IMR-90 (cell line): ENCODE measurements at regions not wholly inside any gene's neighbourhood (a gene's known extent, or its start where the extent isn't known, plus 50 kb on each side); places are given as distances from the start of the nearest gene placed in this dataset.

ENCODE experiments used
- ATAC-seq: fragments of 200-7000 bp; cut with Tn5 transposase; 2 replicates; pipeline ENCODE4 v1.9.1; 2020; ENCODE audit warnings: low read depth, mild to moderate bottlenecking, moderate library complexity
- BruUV-seq: library from RNA; stranded (reverse); fragments of 400-500 nt; replicated peaks from 2 replicates; lab custom pipeline; 2021; lab: Mats Ljungman, UMichigan
- CTCF ChIA-PET: fragments of 300-600 bp; formaldehyde crosslinking; extraction: SDS; loops from one replicate; lab custom pipeline; 2021; ENCODE audit warnings: antibody characterized with exemption; lab: Yijun Ruan, JAX
- POLR2A ChIA-PET: fragments of 300-600 bp; sonication (Branson Sonifier 250); formaldehyde crosslinking; loops from one replicate; lab custom pipeline; 2022; ENCODE audit warnings: antibody characterized with exemption; ENCODE audit not compliant: unreplicated experiment; lab: Charles Lee
- DNase-seq: peaks from one replicate; pipeline ENCODE4 v3.0.0; 2013
- H2AFZ ChIP-seq: replicated peaks from 2 replicates; pipeline ENCODE3; 2013; ENCODE audit warnings: low read length, mild to moderate bottlenecking; ENCODE audit not compliant: poor library complexity
- H2AK5ac ChIP-seq: 2 replicates; pipeline ENCODE4 v1.6.1; 2013; ENCODE audit warnings: low read depth, low read length, inconsistent platforms
- H2AK9ac ChIP-seq: replicated peaks from 2 replicates; pipeline ENCODE3; 2013; ENCODE audit warnings: mild to moderate bottlenecking, low read depth, low read length, moderate library complexity; ENCODE audit not compliant: poor library complexity
- H2BK120ac ChIP-seq: 2 replicates; pipeline ENCODE4 v1.6.1; 2013; ENCODE audit warnings: low read depth, low read length, inconsistent platforms
- H2BK15ac ChIP-seq: 3 replicates; pipeline ENCODE4 v1.6.1; 2013; ENCODE audit warnings: low read depth, low read length, inconsistent platforms
- H2BK20ac ChIP-seq: 2 replicates; pipeline ENCODE4 v1.6.1; 2013; ENCODE audit warnings: low read depth, mild to moderate bottlenecking, inconsistent platforms, low read length, moderate library complexity
- H2BK5ac ChIP-seq: 2 replicates; pipeline ENCODE4 v1.6.1; 2013; ENCODE audit warnings: mild to moderate bottlenecking, low read depth, low read length, inconsistent platforms; ENCODE audit not compliant: poor library complexity, severe bottlenecking
- H3K14ac ChIP-seq: replicated peaks from 2 replicates; pipeline ENCODE4 v1.6.1; 2013; ENCODE audit warnings: low read depth, low read length, inconsistent platforms
- H3K18ac ChIP-seq: 2 replicates; pipeline ENCODE4 v1.6.1; 2013; ENCODE audit warnings: low read depth, low read length, control low read depth
- H3K23ac ChIP-seq: 2 replicates; pipeline ENCODE4 v1.6.1; 2013; ENCODE audit warnings: low read depth, low read length, inconsistent platforms
- H3K27ac ChIP-seq: 2 replicates; pipeline ENCODE4 v1.5.1; 2013; ENCODE audit warnings: mild to moderate bottlenecking, control low read depth, low read length; ENCODE audit not compliant: insufficient read depth
- H3K27me3 ChIP-seq: 2 replicates; pipeline ENCODE4 v1.6.1; 2013; ENCODE audit warnings: low read length; ENCODE audit not compliant: control insufficient read depth, insufficient read depth
- H3K36me3 ChIP-seq: 2 replicates; pipeline ENCODE4 v1.6.1; 2013; ENCODE audit warnings: low read length, mixed read lengths; ENCODE audit not compliant: control insufficient read depth, insufficient read depth
- H3K4ac ChIP-seq: 2 replicates; pipeline ENCODE4 v1.6.1; 2013; ENCODE audit warnings: low read depth, low read length, inconsistent platforms
- H3K4me1 ChIP-seq: 2 replicates; pipeline ENCODE4 v1.6.1; 2013; ENCODE audit warnings: low read length, mixed read lengths; ENCODE audit not compliant: control insufficient read depth, insufficient read depth
- H3K4me2 ChIP-seq: 2 replicates; pipeline ENCODE4 v1.6.1; 2013; ENCODE audit warnings: low read depth, mild to moderate bottlenecking, control low read depth, low read length, moderate library complexity
- H3K4me3 ChIP-seq: 2 replicates; pipeline ENCODE4 v1.5.1; 2013; ENCODE audit warnings: low read depth, mild to moderate bottlenecking, control low read depth, low read length, moderate library complexity; ENCODE audit not compliant: insufficient read depth
- H3K56ac ChIP-seq: 2 replicates; pipeline ENCODE4 v1.6.1; 2013; ENCODE audit warnings: low read length, inconsistent platforms; ENCODE audit not compliant: insufficient read depth; ENCODE audit errors: extremely low read depth
- H3K79me1 ChIP-seq, 2 experiments: 2 replicates each; pipeline ENCODE4 v1.6.1; 2013; ENCODE audit warnings: low read length in 2 of 2, inconsistent platforms in 1 of 2, low read depth in 1 of 2
- H3K9ac ChIP-seq: 2 replicates; pipeline ENCODE4 v1.6.1; 2013; ENCODE audit warnings: low read depth, low read length, control low read depth
- H3K9me1 ChIP-seq: 2 replicates; pipeline ENCODE4 v1.6.1; 2013; ENCODE audit warnings: low read length, inconsistent platforms; ENCODE audit not compliant: insufficient read depth
- H3K9me3 ChIP-seq: 2 replicates; pipeline ENCODE4 v1.6.1; 2013; ENCODE audit warnings: low read length; ENCODE audit not compliant: control insufficient read depth, insufficient read depth
- H4K20me1 ChIP-seq: 2 replicates; pipeline ENCODE4 v1.6.1; 2013; ENCODE audit warnings: low read length, inconsistent platforms; ENCODE audit not compliant: insufficient read depth
- H4K5ac ChIP-seq: 2 replicates; pipeline ENCODE4 v1.6.1; 2013; ENCODE audit warnings: mild to moderate bottlenecking, low read depth, low read length, control low read depth
- H4K8ac ChIP-seq, 2 experiments: 2 replicates each; pipeline ENCODE4 v1.6.1; 2013; ENCODE audit warnings: low read depth in 2 of 2, low read length in 2 of 2, control low read depth in 1 of 2, inconsistent platforms in 1 of 2
- H4K91ac ChIP-seq: 2 replicates; pipeline ENCODE4 v1.6.1; 2013; ENCODE audit warnings: low read depth, low read length, inconsistent platforms; ENCODE audit not compliant: insufficient read depth
- BHLHE40 ChIP-seq: fragments of 150-350 bp; IDR thresholded peaks from 2 replicates; pipeline ENCODE4 v1.6.1; 2016; ENCODE audit warnings: mild to moderate bottlenecking, low read depth, low read length
- CEBPB ChIP-seq: IDR thresholded peaks from 2 replicates; pipeline ENCODE4 v1.6.1; 2012; ENCODE audit warnings: low read depth, low read length, improper control_type of control experiment
- CHD1 ChIP-seq: IDR thresholded peaks from 2 replicates; pipeline ENCODE4 v1.6.1; 2012; ENCODE audit warnings: low read depth, low read length, improper control_type of control experiment
- CTCF ChIP-seq: conservative IDR thresholded peaks from 2 replicates; pipeline ENCODE4 v1.5.1; 2012; ENCODE audit warnings: mild to moderate bottlenecking, low read depth, low read length, improper control_type of control experiment
- MAZ ChIP-seq: IDR thresholded peaks from 2 replicates; pipeline ENCODE4 v1.6.1; 2012; ENCODE audit warnings: low read depth, mild to moderate bottlenecking, low read length, improper control_type of control experiment, moderate library complexity, borderline replicate concordance
- RAD21 ChIP-seq: IDR thresholded peaks from 2 replicates; pipeline ENCODE4 v1.6.1; 2012; ENCODE audit warnings: low read length, improper control_type of control experiment
- RCOR1 ChIP-seq: IDR thresholded peaks from 2 replicates; pipeline ENCODE4 v1.6.1; 2012; ENCODE audit warnings: mild to moderate bottlenecking, low read length, improper control_type of control experiment; ENCODE audit not compliant: insufficient replicate concordance
- SMC3 ChIP-seq: fragments of 150-350 bp; IDR thresholded peaks from 2 replicates; pipeline ENCODE4 v1.6.1; 2016; ENCODE audit warnings: low read depth, mild to moderate bottlenecking, antibody characterized with exemption, low read length, moderate library complexity
- dilution Hi-C: fragments of 300-500 bp; cut with HindIII; formaldehyde crosslinking; loops from one replicate; pipeline ENCODE4 v1.14.3; 2018; ENCODE audit warnings: low sequenced_read_pairs; ENCODE audit not compliant: unreplicated experiment
- in situ Hi-C: fragments of 300-500 bp; cut with MboI; formaldehyde crosslinking; loops from 3 replicates; pipeline ENCODE4 v1.14.3; 2019; ENCODE audit warnings: low sequenced_read_pairs, inconsistent platforms, mixed read lengths
- intact Hi-C: fragments of 100-400 bp; cut with micrococcal nuclease; formaldehyde crosslinking; loops from 2 replicates; pipeline ENCODE4 v1.10.0; 2022
- TF ChIP-seq, protein P1 (sequence below): fragments of 150-350 bp; IDR thresholded peaks from 2 replicates; pipeline ENCODE4 v1.6.1; 2016; ENCODE audit warnings: low read depth, mild to moderate bottlenecking, low read length, moderate library complexity, borderline replicate concordance

- in situ Hi-C loops (no loop called here), dilution Hi-C loops (no loop called here), intact Hi-C loops (no loop called here)
- no peaks in the 10 kb centered on the region for H3K4me1 ChIP-seq
- no peaks in the 10 kb centered on the region for H4K20me1 ChIP-seq
- H3K27ac ChIP-seq: no peak overlapping the region
- no peaks in the 10 kb centered on the region for H3K9me1 ChIP-seq
- H3K36me3 ChIP-seq: no peaks in the 10 kb centered on the region
- no peak overlapping the region for H3K4me3 ChIP-seq
- no peak overlapping the region for H2AK5ac ChIP-seq
- H3K18ac ChIP-seq: no peak overlapping the region
- H3K27me3 ChIP-seq: no peaks in the 10 kb centered on the region; the same call in 1 of the 2 replicates
- ATAC-seq: no peak
- DNase-seq: no peak
- no peak overlapping the region for H2AFZ ChIP-seq
- ChIA-PET CTCF (no interaction called here), POLR2A (no interaction called here)
- no peak overlapping the region for H4K8ac ChIP-seq
- H2AK9ac ChIP-seq: no peak overlapping the region
- no peak overlapping the region for H2BK20ac ChIP-seq
- H3K4me2 ChIP-seq: no peak overlapping the region
- H4K5ac ChIP-seq: no peak overlapping the region
- H3K79me1 ChIP-seq: no peaks in the 10 kb centered on the region
- no peak overlapping the region for H3K56ac ChIP-seq
- H2BK5ac ChIP-seq: no peak overlapping the region
- no peaks in the 10 kb centered on the region for H3K9me3 ChIP-seq
- no peak overlapping the region for H3K14ac ChIP-seq
- no peak overlapping the region for H3K4ac ChIP-seq
- no peak overlapping the region for H4K91ac ChIP-seq
- no peak overlapping the region for H3K23ac ChIP-seq
- TF ChIP-seq CTCF (no peak), RCOR1 (no peak), BHLHE40 (no peak), CEBPB (no peak), CHD1 (no peak), MAZ (no peak), RAD21 (no peak), SMC3 (no peak)
- TF ChIP-seq, protein P1, sequence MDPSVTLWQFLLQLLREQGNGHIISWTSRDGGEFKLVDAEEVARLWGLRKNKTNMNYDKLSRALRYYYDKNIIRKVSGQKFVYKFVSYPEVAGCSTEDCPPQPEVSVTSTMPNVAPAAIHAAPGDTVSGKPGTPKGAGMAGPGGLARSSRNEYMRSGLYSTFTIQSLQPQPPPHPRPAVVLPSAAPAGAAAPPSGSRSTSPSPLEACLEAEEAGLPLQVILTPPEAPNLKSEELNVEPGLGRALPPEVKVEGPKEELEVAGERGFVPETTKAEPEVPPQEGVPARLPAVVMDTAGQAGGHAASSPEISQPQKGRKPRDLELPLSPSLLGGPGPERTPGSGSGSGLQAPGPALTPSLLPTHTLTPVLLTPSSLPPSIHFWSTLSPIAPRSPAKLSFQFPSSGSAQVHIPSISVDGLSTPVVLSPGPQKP: no peak
- H2BK120ac ChIP-seq: no peak overlapping the region
- H3K9ac ChIP-seq: no peak overlapping the region
- H2BK15ac ChIP-seq: no peak overlapping the region
- no TSS peak for BruUV-seq
Measured at GRCh38 chr6:84460491-84460890, 233.0 kb upstream of the CEP162 start.
